NCI-H1694 treated with DMSO at 0.1 percent for 48 hours (cell line): ENCODE measurements at regions not wholly inside any gene's neighbourhood (a gene's known extent, or its start where the extent isn't known, plus 50 kb on each side); places are given as distances from the start of the nearest gene placed in this dataset.

Experiments
- DNase-seq: peaks from one replicate; lab custom pipeline; 2025; lab: John Stamatoyannopoulos, UW

DNA sequence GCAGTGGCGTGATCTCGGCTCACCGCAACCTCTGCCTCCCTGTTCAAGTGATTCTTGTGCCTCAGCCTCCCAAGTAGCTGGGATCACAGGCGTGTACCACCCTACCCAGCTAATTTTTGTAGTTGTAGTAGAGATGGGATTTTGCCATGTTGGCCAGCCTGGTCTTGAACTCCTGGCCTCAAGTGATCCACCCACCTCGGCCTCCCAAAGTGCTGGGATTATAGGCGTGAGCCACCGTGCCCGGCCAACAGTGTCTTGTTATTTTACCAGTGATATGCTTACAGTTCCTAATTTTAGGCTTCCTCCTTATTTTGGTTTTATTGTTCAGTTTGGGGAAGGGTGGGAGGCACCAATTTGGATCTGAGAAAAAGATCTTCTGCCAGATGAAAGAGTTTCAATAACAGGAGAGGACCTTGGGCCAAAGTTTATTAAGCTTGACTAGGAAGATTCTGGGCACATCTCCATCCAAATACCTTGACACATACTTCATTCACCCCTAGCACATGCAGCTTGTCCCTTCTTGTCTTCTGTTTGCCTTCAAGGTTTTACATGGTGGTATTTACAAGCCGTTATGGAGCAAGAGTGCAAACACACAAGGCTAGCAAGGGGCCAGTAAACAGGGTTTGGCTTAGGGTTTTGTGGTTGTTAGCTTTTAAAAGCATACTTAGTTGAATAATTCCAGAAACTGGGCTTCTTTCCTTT, 168.1 kb upstream of the DMRT1 start:
- DNase-seq = no peak

- DNase-seq = no peak
These were observed 167.5 kb upstream of the DMRT1 start for GRCh38 chr9:673966-674526.

DNA sequence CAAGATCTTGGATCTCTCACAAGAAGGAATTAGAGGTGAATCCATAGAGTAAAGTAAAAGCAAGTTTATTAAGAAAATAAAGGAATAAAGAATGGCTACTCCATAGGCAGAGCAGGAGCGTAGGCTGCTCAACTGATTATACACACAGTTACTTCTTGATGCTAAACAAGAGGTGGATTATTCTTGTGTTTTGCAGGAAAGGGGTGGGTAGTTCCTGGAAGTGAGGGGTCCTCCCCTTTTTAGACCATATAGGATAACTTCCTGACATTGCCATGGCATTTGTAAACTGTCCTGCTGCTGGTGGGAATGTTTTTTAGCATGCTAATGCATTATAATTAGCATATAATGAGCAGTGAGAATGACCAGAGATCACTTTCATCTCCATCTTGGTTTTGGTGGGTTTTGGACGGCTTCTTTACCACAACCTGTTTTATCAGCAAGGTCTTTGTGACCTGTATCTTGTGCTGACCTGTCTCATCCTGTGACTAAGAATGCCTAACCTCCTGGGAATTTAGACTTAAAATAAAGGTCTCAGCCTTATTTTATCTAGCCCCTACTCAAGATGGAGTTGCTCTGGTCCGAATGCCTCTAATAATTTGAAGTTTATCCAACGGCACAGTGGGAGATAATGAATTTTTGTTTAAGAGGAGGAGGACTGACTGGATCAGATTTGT, 165.7 kb upstream of the DMRT1 start:
- DNase-seq = no peak

DNA sequence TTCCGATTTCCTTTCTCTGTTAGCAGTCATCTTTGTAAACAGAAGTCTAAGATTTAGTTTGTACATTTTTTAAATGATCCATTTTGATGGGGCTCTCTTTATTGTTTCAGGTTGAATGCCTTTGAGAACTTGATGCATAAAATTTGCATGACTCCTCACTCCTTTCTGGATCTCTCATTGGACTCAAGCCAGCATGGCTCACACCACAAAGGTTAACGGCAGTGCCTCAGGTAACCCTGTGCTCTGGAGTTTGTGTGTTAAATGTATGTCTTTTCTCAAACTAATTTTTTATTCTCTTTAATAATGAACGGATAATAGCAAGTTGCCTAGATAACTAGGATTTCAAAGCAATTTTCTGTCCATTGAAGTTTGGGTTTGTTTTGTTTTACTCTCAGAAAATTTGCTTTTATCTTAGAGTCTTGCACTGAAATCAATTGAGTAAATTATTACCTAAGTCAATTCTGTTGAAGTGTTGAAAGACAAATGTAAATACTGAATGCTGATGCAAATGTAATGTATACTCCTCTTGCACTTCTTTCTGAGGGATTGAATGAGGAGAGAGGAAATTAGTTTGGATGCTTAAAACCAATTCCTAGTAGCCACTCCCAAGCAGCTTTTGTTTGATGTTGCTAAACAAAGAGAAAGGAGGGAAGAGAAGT, 164.6 kb upstream of the DMRT1 start:
- DNase-seq = no peak

- DNase-seq = no peak
These were observed 163.9 kb upstream of the DMRT1 start for GRCh38 chr9:677461-678097.

DNA sequence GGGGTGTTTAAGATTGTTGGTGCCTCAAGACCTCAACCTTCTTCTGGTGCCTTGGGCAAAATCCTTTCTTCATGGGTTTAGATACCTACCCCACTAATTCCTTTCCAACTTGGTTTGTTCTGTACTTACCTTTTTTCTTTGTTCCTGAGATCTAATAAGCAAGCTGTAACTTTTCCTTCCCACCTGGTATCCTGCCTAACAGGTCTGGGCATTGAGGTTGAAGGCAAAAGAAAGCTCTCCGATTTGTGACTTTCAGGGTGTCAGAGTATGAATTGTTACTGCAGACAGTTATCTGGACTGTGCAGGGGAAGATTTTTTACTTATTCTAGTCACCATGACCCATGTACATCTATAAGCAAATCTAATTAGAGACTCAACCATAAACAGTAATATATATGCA, 162.6 kb upstream of the DMRT1 start:
- DNase-seq = no peak

- DNase-seq = no peak
These were observed 162.0 kb upstream of the DMRT1 start for GRCh38 chr9:679462-679861.

DNA sequence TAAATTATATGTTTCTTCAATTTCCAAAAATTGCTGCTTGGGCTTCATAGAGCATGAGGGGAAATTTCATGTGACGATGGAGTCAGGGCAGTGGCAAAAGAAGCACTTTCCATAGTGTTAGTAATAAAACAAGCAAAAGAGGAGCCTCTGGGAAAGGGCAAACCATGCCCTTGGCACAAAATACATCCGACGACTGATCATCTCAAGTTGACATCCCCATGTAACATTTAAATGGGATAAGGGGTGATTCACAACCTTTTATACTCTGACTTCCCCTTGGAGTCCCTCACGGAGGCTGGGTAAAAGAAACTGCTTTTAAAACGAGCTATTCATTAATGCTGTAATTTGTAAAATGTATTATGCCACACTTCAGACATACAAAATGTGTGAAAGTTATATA, 161.4 kb upstream of the DMRT1 start:
- no peak for DNase-seq

DNA sequence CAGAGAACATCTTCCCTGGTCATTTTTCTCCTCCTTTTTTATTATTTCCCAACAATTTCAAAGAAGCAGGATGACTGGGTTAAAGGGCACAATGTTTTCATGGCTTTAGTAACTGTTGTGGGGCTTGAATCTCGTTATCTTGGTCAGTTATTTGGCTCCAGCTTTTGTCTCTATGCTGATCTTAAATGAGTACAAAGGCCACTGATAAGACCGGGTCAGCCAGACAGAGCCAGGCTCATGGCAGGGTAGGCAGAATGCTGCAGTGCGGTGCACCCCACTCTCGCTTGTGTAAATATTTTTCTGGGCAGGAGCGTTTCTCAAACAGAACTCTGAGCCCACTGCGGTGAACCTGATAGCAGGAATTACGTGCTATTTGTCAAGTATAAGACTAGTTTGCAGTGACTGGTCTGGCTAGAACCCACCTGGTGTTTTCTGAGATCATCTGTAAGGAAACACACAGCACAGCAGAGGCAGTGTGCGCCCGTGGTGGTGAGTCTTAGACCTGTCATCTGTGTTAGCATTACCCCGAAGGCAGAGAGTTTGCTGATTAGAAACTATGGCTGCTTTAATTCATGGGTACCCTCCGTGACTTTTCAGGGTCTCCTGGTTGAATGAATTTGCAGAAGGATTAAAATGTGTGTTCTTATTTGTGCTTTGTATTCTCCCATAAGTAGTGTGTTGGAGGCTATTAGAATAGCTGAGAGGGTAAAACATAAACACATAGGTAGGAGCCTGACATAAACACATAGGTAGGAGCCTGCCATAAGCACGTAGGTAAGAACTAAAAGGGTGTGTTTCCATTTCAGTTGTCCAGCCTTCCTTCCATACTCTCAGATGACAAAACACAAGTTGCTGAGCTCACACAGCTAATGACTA, 158.6 kb upstream of the DMRT1 start:
- DNase-seq = no peak

GRCh38 chr9:683509-684021, 157.9 kb upstream of the DMRT1 start:
- DNase-seq = no peak

- DNase-seq = no peak
These were observed 157.2 kb upstream of the DMRT1 start for GRCh38 chr9:684054-684890.

GRCh38 chr9:684941-685340, 156.6 kb upstream of the DMRT1 start:
- DNase-seq = no peak

- no peak for DNase-seq
These were observed 155.1 kb upstream of the DMRT1 start for GRCh38 chr9:686321-686813.

- no peak for DNase-seq
These were observed 154.3 kb upstream of the DMRT1 start for GRCh38 chr9:687034-687785.

GRCh38 chr9:687994-688393, 153.5 kb upstream of the DMRT1 start:
- no peak for DNase-seq

DNA sequence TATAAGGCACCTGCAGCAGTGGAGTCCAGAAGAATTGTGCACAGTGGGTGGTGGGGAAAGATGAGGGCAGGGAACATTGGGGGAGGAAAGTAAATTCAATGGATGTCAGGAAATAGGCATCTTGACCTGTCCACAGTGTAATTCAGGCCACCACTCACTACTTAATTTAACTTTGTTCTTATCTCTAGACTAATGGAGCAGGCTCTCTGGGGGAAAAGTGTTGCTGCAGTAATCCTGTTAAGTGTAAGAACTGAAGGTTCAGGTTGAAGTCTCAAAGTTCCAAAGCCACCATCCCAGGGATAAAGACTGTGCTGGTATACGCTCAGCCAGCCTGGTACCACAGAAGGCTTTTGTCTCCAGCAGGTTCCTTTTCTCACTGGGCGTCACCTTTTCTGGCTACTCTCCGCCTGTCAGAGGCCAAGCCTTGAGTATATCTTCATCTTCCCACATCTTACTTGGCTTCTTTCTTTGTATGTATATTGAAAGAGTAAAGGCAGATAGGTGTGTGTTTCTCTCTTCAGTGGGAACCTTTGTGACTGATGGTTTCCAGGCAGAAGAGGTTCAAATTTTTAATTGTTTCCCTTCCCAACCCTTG, 150.9 kb upstream of the DMRT1 start:
- DNase-seq = no peak

DNA sequence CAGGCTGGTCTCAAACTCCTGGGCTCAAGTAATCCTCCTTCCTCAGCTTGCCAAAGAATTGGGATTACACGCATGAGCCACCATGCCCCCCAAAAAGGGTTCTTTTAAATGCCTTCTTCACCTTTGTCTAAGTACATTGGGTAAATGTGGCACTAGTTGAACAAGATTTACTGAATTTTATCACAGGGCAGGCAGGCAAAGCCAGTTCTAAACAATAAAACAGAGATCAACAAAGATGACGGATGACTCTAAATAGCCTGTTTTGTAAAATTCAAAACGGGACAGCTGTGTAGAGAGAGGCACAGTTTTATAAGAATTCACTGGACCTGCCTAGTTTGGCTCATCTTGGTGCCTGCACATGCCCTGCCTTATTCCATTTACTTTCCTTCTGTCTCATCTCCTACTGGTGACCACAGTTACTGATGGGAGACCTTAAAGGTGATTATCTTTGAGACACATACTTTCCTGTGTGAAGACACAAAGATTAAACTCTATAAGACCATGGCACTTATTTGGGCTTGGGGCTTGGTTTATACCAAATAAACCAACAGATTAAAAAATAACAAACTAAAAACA, 149.6 kb upstream of the DMRT1 start:
- no peak for DNase-seq

DNA sequence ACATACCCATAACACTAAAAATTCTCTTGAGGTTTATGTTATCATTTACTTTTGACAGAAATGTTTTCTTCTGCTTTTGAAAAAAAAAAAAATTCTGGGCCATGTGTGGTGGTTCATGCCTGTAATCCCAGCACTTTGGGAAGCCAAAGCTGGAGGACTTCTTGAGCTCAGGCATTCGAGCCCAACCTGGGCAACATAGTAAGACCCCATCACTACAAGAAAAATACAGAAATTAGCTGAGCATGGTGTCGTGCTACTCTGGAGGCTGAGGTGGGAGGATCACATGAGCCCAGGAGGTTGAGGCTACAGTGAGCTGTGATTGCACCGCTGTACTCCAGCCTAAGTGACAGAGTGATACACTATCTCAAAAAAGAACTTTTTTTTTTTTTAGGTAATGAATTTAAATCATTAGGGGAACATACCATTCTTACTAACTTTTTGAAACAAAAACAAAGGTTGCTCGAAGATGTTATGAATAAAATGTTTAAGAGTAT, 148.8 kb upstream of the DMRT1 start:
- no peak for DNase-seq
